Colonic mucosa (tissue), 4 donors: ENCODE measurements at regions not wholly inside any gene's neighbourhood (a gene's known extent, or its start where the extent isn't known, plus 50 kb on each side); places are given as distances from the start of the nearest gene placed in this dataset.

Source experiments
- DNase-seq: peaks from one replicate; pipeline ENCODE4 v3.0.0-alpha.2; 2020
- H3K27ac ChIP-seq: fragments of 200-600 bp; one replicate; pipeline ENCODE4 v1.8.0; 2021
- H3K27me3 ChIP-seq: fragments of 200-600 bp; one replicate; pipeline ENCODE4 v1.8.0; 2021
- H3K36me3 ChIP-seq: fragments of 200-600 bp; one replicate; pipeline ENCODE4 v1.8.0; 2021
- H3K4me1 ChIP-seq: fragments of 200-600 bp; one replicate; pipeline ENCODE4 v1.8.0; 2021; ENCODE audit warnings: mild to moderate bottlenecking
- H3K4me3 ChIP-seq: fragments of 200-600 bp; one replicate; pipeline ENCODE4 v1.8.0; 2021
- H3K9ac ChIP-seq, 2 donors: one replicate each; pipeline ENCODE4 v1.7.0; 2013; ENCODE audit warnings: control low read depth in 2 of 2, low read depth in 2 of 2, low read length in 2 of 2
- H3K9me3 ChIP-seq: fragments of 200-600 bp; one replicate; pipeline ENCODE4 v1.8.0; 2021
- intact Hi-C: fragments of 100-400 bp; cut with DNase I; formaldehyde crosslinking; loops from one replicate; pipeline ENCODE4 v1.14.1; 2022
- TF ChIP-seq, protein P1 (sequence below): fragments of 200-600 bp; IDR thresholded peaks from one replicate; pipeline ENCODE4 v1.8.0; 2022; ENCODE audit warnings: antibody characterized with exemption, mild to moderate bottlenecking
- donor health status: healthy.
- donor health status: DM: no; HTN: no; CAD: no.
- donor health status: DM: no; HTN: no; CAD: no.

DNA sequence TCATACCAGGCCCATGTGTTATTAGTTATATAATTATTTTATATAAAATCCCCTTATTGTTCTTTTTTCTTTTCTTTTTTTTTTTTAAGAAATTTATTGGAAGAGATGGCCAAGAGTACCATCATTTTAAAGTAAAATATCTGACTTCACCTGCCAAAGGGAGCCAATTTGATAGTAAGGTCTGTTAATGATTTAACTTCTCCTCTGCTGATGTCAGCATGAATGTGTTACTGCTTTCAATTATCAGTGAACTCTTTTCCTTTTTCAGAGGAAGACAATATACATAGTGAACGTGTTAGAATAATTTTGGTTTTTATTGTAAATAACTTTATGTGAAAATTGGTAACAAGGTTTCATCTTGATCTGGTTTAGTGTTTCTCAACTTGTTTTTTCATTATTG, 409.6 kb downstream of the SH3GL2 start:
- no peak overlapping the region for H3K4me3 ChIP-seq
- intact Hi-C loops, result no loop called here

DNA sequence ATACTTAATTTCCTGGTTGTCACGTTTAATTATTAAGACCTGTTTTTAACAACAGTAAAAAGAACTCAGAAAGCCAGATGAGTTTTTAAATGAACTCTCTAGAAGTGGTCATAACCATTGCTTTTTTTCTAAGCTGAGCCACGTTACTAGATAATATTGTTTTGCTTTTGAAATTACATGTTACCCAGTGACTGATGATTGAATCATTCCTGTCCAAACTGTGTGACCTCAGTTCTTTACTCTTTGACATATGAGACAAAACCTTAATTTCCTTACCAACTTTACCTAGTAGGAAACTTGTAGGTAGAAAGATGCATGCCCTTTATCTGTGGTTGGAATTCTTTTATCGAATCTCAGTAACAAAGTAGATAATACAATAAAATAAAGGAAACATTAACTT, 411.7 kb downstream of the SH3GL2 start:
- Histone ChIP-seq H3K36me3 (no peaks in the 10 kb centered on the region), H3K4me3 (no peak overlapping the region), H3K27ac (no peak overlapping the region), H3K9ac (no peak overlapping the region), H3K27me3 (no peaks in the 10 kb centered on the region), H3K4me1 (peaks cover 10% of the 10 kb centered on the region), H3K9me3 (no peaks in the 10 kb centered on the region)
- no peak for DNase-seq
- TF ChIP-seq, protein P1, sequence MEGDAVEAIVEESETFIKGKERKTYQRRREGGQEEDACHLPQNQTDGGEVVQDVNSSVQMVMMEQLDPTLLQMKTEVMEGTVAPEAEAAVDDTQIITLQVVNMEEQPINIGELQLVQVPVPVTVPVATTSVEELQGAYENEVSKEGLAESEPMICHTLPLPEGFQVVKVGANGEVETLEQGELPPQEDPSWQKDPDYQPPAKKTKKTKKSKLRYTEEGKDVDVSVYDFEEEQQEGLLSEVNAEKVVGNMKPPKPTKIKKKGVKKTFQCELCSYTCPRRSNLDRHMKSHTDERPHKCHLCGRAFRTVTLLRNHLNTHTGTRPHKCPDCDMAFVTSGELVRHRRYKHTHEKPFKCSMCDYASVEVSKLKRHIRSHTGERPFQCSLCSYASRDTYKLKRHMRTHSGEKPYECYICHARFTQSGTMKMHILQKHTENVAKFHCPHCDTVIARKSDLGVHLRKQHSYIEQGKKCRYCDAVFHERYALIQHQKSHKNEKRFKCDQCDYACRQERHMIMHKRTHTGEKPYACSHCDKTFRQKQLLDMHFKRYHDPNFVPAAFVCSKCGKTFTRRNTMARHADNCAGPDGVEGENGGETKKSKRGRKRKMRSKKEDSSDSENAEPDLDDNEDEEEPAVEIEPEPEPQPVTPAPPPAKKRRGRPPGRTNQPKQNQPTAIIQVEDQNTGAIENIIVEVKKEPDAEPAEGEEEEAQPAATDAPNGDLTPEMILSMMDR, result no peak
- intact Hi-C loops, result loop anchor here (5.0 kb wide), 1 partner anchor 52 kb away; no protein-coding TSS in a partner anchor

More for the DNA sequence above, 409.6 kb downstream of the SH3GL2 start:
- no peak for DNase-seq
- H3K36me3 ChIP-seq, result no peaks in the 10 kb centered on the region
- H3K9ac ChIP-seq, result no peak overlapping the region
- H3K27me3 ChIP-seq, result no peaks in the 10 kb centered on the region
- no peak overlapping the region for H3K27ac ChIP-seq
- peaks cover 10% of the 10 kb centered on the region for H3K4me1 ChIP-seq
- no peaks in the 10 kb centered on the region for H3K9me3 ChIP-seq
- TF ChIP-seq, protein P1, result no peak

DNA sequence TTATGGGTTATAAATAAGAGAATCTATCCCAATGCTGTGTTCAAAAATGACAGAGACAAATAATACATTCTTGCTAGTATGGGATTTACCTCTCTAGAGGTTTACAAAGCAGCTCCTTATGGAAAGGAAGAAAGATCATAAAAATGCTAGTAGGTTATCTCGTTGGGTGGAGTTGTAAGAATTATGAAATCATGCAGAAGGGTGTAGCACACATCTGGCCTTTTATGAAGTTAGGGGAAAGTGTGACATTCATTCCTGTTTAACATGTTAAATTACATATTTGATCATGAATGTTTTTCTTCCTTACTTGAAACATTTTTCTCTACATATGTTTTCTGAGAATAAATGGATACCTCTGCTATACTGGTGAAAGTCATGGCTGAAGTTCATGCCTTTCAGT, 414.2 kb downstream of the SH3GL2 start:
- Histone ChIP-seq H3K27me3 (no peaks in the 10 kb centered on the region), H3K4me1 (peaks cover 3% of the 10 kb centered on the region), H3K9me3 (no peaks in the 10 kb centered on the region), H3K4me3 (no peak overlapping the region), H3K36me3 (no peaks in the 10 kb centered on the region), H3K27ac (peak overlapping the region; percentile 37), H3K9ac (no peak overlapping the region)
- TF ChIP-seq, protein P1, result no peak
- intact Hi-C loops, result loop anchor here (5.0 kb wide), 1 partner anchor 49 kb away; no protein-coding TSS in a partner anchor
- DNase-seq, result no peak

DNA sequence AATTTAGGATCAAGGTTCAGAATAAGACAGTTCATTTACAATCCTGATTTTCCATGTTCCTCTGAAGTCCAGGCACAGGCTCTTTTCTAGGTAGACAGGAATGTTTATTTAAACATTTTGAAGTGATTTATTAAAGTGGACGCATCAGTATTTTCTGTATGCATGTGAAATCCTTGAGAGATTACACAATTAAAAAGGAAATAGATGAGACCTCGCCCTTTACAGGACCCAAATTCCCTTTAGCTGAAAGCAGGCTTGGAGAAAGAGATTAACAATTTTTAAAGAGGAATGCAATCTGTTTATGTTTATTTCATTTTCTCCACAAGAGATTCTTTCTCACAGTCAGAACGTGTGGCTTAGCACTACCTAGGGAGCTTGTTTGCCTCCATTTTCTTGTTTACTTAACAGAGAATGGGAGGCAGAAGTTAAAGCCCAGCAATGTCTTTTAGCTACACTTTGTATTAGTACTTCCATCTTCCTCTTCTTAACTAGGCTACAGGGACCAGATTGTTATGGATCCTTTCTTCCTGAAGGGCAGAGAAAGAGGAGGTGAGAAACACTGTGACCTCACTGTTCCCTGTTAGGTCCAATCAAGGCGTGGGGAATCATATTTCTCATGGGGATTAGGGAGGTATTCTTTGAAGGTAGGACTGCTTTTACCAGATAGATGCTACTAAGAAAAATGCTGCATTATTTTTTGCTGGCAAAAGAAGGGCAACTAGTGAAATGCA, 416.0 kb downstream of the SH3GL2 start:
- no peaks in the 10 kb centered on the region for H3K4me1 ChIP-seq
- H3K27me3 ChIP-seq, result no peaks in the 10 kb centered on the region
- TF ChIP-seq, protein P1, result no peak
- intact Hi-C loops, result loop anchor here (5.0 kb wide), 1 partner anchor 47 kb away; no protein-coding TSS in a partner anchor
- H3K9me3 ChIP-seq, result no peaks in the 10 kb centered on the region
- H3K27ac ChIP-seq, result no peak overlapping the region
- H3K9ac ChIP-seq, result peak overlapping the region in 1 of 2 donors; percentile 48
- no peak for DNase-seq
- H3K4me3 ChIP-seq, result no peak overlapping the region
- no peaks in the 10 kb centered on the region for H3K36me3 ChIP-seq

DNA sequence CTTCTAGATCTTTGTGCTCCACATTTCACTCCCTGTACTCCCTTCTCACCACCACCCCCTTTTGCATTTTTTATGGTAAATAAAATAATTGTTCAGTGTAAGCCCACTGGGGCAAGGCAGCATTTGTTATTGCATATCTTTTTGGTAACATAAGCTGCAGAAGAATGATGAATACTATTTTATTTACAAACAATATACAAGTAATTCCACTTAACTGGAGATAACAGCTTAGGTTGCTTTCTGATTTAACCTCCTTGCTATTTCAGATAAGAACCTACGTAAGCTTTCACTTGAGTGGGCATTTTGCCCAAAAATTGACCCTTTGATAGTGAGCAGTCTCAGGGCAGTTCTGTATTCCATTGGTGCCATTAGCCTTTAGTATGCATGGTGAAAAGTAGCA, 417.9 kb downstream of the SH3GL2 start:
- no peak overlapping the region for H3K27ac ChIP-seq
- TF ChIP-seq, protein P1, result no peak
- no peaks in the 10 kb centered on the region for H3K4me1 ChIP-seq
- no peak overlapping the region for H3K4me3 ChIP-seq
- H3K27me3 ChIP-seq, result no peaks in the 10 kb centered on the region
- no peaks in the 10 kb centered on the region for H3K36me3 ChIP-seq
- DNase-seq, result no peak
- H3K9ac ChIP-seq, result no peak overlapping the region
- intact Hi-C loops, result no loop called here
- no peaks in the 10 kb centered on the region for H3K9me3 ChIP-seq
